Gastrocnemius medialis (tissue), 4 donors: ENCODE measurements at regions not wholly inside any gene's neighbourhood (a gene's known extent, or its start where the extent isn't known, plus 50 kb on each side); places are given as distances from the start of the nearest gene placed in this dataset.

Experiments used
- POLR2A ChIP-seq, 2 donors: fragments of 450-650 bp; IDR thresholded peaks; one replicate each; pipeline ENCODE4 v1.6.1; 2017; ENCODE audit warnings: antibody characterized with exemption in 2 of 2, mild to moderate bottlenecking in 2 of 2, moderate library complexity in 2 of 2
- TF ChIP-seq, protein P1 (sequence below), 5 experiments: fragments of 450-650 bp in 3 of 5; fragments of 200-600 bp in 2 of 5; sonication (generic) in 2 of 5; IDR thresholded peaks in 4 of 5; conservative IDR thresholded peaks in 1 of 5; 1 replicate in 4 of 5; 2 replicates in 1 of 5; pipeline ENCODE4 v1.5.1; 2016 to 2019; ENCODE audit warnings: antibody characterized with exemption in 5 of 5, mild to moderate bottlenecking in 3 of 5, moderate library complexity in 3 of 5

GRCh38 chr1:238606896-238607295 lies 716.2 kb upstream of the ZP4 start:
- TF ChIP-seq, protein P1, sequence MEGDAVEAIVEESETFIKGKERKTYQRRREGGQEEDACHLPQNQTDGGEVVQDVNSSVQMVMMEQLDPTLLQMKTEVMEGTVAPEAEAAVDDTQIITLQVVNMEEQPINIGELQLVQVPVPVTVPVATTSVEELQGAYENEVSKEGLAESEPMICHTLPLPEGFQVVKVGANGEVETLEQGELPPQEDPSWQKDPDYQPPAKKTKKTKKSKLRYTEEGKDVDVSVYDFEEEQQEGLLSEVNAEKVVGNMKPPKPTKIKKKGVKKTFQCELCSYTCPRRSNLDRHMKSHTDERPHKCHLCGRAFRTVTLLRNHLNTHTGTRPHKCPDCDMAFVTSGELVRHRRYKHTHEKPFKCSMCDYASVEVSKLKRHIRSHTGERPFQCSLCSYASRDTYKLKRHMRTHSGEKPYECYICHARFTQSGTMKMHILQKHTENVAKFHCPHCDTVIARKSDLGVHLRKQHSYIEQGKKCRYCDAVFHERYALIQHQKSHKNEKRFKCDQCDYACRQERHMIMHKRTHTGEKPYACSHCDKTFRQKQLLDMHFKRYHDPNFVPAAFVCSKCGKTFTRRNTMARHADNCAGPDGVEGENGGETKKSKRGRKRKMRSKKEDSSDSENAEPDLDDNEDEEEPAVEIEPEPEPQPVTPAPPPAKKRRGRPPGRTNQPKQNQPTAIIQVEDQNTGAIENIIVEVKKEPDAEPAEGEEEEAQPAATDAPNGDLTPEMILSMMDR (IDR thresholded peaks at IDR 0.05 in 4 of 5, conservative IDR thresholded peaks at IDR 0.05 in 1 of 5) = no peak
- TF ChIP-seq POLR2A (IDR thresholded peaks at IDR 0.05) = no peak
